Nephron progenitor cell (in vitro differentiated cells): ENCODE measurements at regions not wholly inside any gene's neighbourhood (a gene's known extent, or its start where the extent isn't known, plus 50 kb on each side); places are given as distances from the start of the nearest gene placed in this dataset.

Experiments used
- DNase-seq: peaks from one replicate; pipeline ENCODE4 v3.0.0; 2021
- H3K27ac Mint-ChIP-seq: 2 replicates; pipeline ENCODE4 v1.8.0; 2021; ENCODE audit warnings: mild to moderate bottlenecking, moderate library complexity, mixed read lengths
- H3K27me3 Mint-ChIP-seq: 2 replicates; pipeline ENCODE4 v1.8.0; 2021; ENCODE audit warnings: mild to moderate bottlenecking, low read depth, mixed read lengths; ENCODE audit not compliant: poor library complexity
- H3K36me3 Mint-ChIP-seq: 2 replicates; pipeline ENCODE4 v1.8.0; 2021; ENCODE audit warnings: low read depth, mixed read lengths
- H3K4me1 Mint-ChIP-seq: 2 replicates; pipeline ENCODE4 v1.8.0; 2021; ENCODE audit warnings: mixed read lengths
- H3K4me3 Mint-ChIP-seq: 2 replicates; pipeline ENCODE4 v1.8.0; 2021; ENCODE audit warnings: mild to moderate bottlenecking, moderate library complexity, mixed read lengths
- H3K9me3 Mint-ChIP-seq: 2 replicates; pipeline ENCODE4 v1.8.0; 2021; ENCODE audit warnings: mild to moderate bottlenecking, moderate library complexity, mixed read lengths
- TF ChIP-seq, protein P1 (sequence below): fragments of 200-600 bp; sonication (generic); IDR thresholded peaks from 2 replicates; pipeline ENCODE4 v1.5.0; 2021; ENCODE audit warnings: antibody characterized with exemption

DNA sequence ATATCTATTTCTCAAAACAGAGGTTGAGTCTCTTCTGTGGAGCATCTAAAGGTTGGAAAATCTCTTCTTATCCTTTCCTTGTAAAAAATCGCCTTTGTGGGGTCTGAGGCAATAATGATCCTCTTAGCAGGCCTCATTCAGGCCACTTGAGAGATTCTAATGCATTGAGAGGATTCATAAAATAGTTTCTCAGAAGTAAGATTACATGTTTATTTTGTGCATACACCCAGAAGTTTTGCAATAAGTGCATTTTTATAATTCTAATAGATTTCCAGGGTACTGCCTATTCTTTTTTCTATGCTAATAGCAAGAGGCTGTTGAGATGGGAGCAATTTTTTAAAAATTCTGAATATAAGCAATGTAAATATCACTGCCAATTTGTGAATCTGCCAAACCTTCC lies 342.2 kb upstream of the KLF12 start:
- Mint-ChIP-seq H3K36me3 (no peaks in the 10 kb centered on the region), H3K4me1 (no peaks in the 10 kb centered on the region), H3K27me3 (no peaks in the 10 kb centered on the region), H3K4me3 (no peak overlapping the region), H3K9me3 (no peaks in the 10 kb centered on the region), H3K27ac (no peak overlapping the region)
- TF ChIP-seq, protein P1, sequence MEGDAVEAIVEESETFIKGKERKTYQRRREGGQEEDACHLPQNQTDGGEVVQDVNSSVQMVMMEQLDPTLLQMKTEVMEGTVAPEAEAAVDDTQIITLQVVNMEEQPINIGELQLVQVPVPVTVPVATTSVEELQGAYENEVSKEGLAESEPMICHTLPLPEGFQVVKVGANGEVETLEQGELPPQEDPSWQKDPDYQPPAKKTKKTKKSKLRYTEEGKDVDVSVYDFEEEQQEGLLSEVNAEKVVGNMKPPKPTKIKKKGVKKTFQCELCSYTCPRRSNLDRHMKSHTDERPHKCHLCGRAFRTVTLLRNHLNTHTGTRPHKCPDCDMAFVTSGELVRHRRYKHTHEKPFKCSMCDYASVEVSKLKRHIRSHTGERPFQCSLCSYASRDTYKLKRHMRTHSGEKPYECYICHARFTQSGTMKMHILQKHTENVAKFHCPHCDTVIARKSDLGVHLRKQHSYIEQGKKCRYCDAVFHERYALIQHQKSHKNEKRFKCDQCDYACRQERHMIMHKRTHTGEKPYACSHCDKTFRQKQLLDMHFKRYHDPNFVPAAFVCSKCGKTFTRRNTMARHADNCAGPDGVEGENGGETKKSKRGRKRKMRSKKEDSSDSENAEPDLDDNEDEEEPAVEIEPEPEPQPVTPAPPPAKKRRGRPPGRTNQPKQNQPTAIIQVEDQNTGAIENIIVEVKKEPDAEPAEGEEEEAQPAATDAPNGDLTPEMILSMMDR, result no peak
- DNase-seq, result no peak

DNA sequence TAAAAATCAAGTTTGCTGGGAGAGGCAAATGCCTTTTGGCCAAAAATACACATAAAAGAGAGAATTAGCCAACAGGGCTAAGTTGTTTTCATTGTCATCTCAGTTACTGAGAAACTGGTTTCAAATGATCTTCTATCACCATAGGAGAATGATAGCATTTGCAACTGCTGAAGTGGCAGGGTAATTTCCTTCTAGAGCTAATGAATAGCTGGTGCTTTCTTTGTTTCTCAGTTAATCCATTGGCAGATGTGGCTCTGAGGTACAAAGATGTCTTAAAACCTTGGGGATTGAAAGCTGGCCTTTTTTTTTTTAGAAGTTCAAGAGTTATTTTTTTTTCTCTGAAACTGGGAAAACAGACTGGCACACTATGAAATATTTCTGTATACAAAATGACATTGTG lies 332.7 kb upstream of the KLF12 start:
- peaks cover 3% of the 10 kb centered on the region for H3K27me3 Mint-ChIP-seq
- no peak overlapping the region for H3K4me3 Mint-ChIP-seq
- no peak overlapping the region for H3K27ac Mint-ChIP-seq
- no peaks in the 10 kb centered on the region for H3K9me3 Mint-ChIP-seq
- H3K4me1 Mint-ChIP-seq, result no peaks in the 10 kb centered on the region
- DNase-seq, result no peak
- no peaks in the 10 kb centered on the region for H3K36me3 Mint-ChIP-seq
- TF ChIP-seq, protein P1, result no peak

DNA sequence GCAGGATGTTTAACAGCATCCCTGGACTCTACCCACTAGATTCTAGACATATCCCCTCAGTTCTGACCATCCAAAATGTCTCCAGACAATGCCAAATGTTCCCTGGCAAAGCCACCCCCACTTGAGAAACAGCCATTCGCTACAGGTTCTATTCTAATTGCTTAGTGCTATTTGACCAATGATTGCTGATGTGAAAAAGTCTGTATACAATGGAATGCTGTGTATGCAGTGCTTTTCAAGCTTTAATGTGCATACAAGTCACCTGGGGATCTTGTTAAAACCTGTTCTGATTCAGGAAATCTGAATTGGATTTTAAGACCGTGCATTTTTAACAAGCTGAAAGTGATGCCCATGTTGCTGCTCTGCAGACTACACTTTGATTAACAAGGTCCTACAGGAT lies 331.8 kb upstream of the KLF12 start:
- no peaks in the 10 kb centered on the region for H3K36me3 Mint-ChIP-seq
- TF ChIP-seq, protein P1, result no peak
- no peak overlapping the region for H3K27ac Mint-ChIP-seq
- peaks cover 3% of the 10 kb centered on the region for H3K27me3 Mint-ChIP-seq
- DNase-seq, result no peak
- no peak overlapping the region for H3K4me3 Mint-ChIP-seq
- H3K9me3 Mint-ChIP-seq, result no peaks in the 10 kb centered on the region
- H3K4me1 Mint-ChIP-seq, result no peaks in the 10 kb centered on the region

DNA sequence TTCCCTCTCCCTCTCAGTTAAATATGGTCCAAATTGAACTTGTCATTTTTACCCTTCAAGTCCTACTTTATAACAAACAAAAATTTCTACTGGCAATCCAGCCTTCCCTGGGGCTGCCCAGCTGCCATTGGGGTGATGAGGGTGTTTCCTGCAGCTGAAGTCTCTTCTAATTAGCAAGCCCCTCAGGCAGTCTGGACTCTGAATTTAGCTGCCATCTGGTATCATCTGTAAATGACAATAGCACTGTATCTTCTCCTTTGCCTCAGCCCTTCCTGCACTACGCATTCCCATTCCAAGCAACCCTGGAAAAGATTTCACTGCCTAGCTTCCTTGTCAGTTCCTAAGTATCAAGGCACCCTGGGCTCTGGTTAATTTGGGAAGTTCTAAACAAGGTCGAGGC lies 331.1 kb upstream of the KLF12 start:
- Mint-ChIP-seq H3K36me3 (no peaks in the 10 kb centered on the region), H3K27me3 (peaks cover 3% of the 10 kb centered on the region), H3K9me3 (no peaks in the 10 kb centered on the region), H3K4me1 (no peaks in the 10 kb centered on the region), H3K27ac (peak overlapping the region; percentile 30), H3K4me3 (no peak overlapping the region)
- TF ChIP-seq, protein P1, result no peak
- DNase-seq, result no peak

DNA sequence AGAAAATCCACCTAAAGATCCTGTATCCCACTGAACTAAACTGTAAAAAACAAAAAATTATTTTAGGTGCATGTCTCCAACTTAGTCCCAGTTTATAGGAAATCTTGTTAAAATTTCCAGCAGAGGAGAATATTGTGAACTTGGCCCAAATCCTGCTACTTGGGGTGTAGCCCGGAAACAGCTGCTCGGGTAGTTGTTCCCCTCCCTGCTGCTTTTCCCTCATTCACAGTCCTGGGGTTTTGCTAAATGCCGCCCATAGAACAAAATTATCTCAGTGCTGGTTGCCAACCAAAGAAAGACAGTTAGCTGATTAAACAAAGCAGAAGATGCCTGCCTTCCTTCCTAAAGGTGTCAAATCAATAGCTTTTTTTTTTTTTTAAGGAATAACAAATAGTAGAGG lies 330.5 kb upstream of the KLF12 start:
- H3K27ac Mint-ChIP-seq, result no peak overlapping the region
- no peaks in the 10 kb centered on the region for H3K36me3 Mint-ChIP-seq

DNA sequence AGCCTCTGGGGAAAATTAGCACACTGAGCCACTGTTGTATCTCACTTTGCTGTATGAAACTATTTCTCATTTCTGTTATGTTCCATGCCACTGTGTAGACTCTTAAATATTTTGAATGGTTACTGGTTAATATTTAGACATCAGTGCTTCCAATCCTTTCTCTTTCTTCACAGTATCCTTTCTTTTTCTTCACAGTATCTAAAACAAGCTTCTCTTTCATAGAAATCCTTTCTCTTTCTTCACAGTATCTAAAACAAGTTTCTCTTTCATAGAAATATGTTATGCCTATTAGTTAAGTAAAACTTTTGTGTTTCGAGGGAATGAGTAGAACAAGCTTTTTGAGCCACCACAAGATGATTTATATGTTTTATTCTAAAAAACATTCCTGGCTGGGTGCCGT lies 326.8 kb upstream of the KLF12 start:
- Mint-ChIP-seq H3K36me3 (no peaks in the 10 kb centered on the region), H3K4me1 (no peaks in the 10 kb centered on the region), H3K27ac (no peak overlapping the region), H3K27me3 (peaks cover 4% of the 10 kb centered on the region), H3K4me3 (no peak overlapping the region), H3K9me3 (peaks cover 19% of the 10 kb centered on the region)
- no peak for DNase-seq
- TF ChIP-seq, protein P1, result no peak

More for the DNA sequence above, 330.5 kb upstream of the KLF12 start:
- TF ChIP-seq, protein P1, result no peak
- Mint-ChIP-seq H3K4me3 (no peak overlapping the region), H3K27me3 (peaks cover 3% of the 10 kb centered on the region), H3K9me3 (no peaks in the 10 kb centered on the region), H3K4me1 (no peaks in the 10 kb centered on the region)
- DNase-seq, result no peak
